Retinal pigment epithelial cell (primary cell): ENCODE measurements at regions not wholly inside any gene's neighbourhood (a gene's known extent, or its start where the extent isn't known, plus 50 kb on each side); places are given as distances from the start of the nearest gene placed in this dataset.

Experiments
- DNase-seq: peaks from one replicate; pipeline ENCODE4 v3.0.0-alpha.2; 2010; ENCODE audit warnings: low read depth
- H3K4me3 ChIP-seq: 2 replicates; pipeline ENCODE4 v1.5.1; 2011; ENCODE audit warnings: mild to moderate bottlenecking, low read length, control low read depth, moderate library complexity
- CTCF ChIP-seq: conservative IDR thresholded peaks from 2 replicates; pipeline ENCODE4 v1.5.1; 2011; ENCODE audit warnings: low read depth, low read length, control low read depth, inconsistent platforms

GRCh38 chr21:35243171-35243570, 194.1 kb upstream of the RUNX1 start:
- TF ChIP-seq CTCF, result no peak
- DNase-seq, result no peak
- no peak overlapping the region for H3K4me3 ChIP-seq

- no peak overlapping the region for H3K4me3 ChIP-seq
These were observed 190.7 kb upstream of the RUNX1 start for GRCh38 chr21:35239811-35240219.

DNA sequence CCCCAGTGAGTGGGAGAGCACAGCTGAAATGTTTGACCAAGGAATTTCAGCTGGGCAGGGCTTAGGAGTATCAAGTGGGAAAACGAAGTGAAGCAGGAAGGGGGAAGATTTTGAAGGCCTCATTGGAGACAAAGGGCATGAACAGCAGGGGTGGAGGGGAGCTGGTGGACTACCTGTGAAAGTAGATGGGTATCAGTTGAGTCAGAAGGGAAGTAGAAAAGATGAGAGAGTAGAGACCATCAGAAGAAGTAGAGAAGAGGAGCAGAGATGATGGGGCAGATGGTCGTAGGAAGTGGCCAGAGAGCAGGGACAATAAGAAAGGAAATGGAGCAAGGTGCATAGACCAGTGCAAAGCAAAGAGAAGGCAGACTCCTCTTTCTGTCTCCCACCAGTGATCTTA, 189.0 kb upstream of the RUNX1 start:
- TF ChIP-seq CTCF, result no peak
- DNase-seq, result no peak

More at GRCh38 chr21:35239811-35240219, 190.7 kb upstream of the RUNX1 start:
- no peak for DNase-seq
- TF ChIP-seq CTCF, result no peak

DNA sequence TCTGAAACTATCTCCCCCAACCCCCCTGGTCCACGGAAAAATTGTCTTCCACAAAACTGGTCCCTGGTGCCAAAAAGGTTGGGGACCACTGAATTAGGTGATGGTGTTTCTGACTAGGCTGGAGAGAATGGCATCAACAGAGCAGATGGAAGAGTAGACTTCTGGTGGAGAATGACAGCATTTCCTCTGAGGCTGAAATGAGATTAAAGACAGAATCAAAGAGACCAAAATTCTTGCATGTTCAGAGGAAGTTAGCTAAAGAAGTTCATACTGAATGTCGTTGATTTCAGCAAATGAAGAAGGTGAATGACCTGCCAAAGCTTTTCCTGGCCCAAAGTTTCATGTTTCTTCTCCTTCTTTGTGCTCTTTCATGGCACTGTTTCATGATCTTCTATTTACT, 188.2 kb upstream of the RUNX1 start:
- no peak for TF ChIP-seq CTCF
- H3K4me3 ChIP-seq, result no peak overlapping the region
- DNase-seq, result no peak

More for the DNA sequence above, 189.0 kb upstream of the RUNX1 start:
- no peak overlapping the region for H3K4me3 ChIP-seq

GRCh38 chr21:35236090-35236489, 187.0 kb upstream of the RUNX1 start:
- no peak for DNase-seq
- H3K4me3 ChIP-seq, result no peak overlapping the region
- TF ChIP-seq CTCF, result no peak

DNA sequence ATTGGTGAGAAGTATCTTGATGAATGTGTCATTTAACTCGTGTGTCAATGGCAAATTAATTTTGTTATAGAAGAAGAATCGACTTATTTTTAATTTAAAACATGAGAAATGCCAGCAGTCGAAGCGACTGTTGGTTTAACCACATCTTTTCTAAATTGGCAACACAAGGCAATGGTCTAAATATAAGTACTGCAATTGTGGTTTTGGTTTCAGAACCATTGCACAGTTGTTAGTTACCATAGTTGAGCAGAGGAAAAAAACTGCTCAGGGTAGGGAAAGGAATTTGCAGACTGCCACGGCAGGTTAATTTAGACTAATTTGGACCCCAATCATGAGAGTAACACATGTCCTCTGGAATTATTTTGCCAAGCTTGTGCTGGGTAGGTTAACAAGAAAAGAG, 185.6 kb upstream of the RUNX1 start:
- no peak for DNase-seq
- TF ChIP-seq CTCF, result no peak
- H3K4me3 ChIP-seq, result no peak overlapping the region

DNA sequence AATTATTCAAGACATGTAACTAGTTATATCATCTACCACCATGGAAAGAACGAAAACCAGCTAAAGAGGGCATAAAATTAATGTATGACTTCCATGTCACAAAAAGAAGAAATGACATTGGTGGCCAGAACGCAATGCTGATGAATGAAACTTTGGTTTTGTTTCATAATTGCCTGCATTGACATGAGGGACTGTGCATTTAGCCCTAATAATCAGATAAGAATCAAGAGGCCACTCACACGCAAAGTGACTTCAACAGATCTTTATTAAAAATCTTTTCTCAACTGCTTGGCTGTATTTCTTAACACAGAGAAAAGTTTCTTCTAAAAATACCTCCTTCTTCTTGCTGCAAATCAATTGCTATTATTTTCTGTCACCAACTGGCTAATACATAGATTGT, 184.7 kb upstream of the RUNX1 start:
- no peak for TF ChIP-seq CTCF
- no peak for DNase-seq
- H3K4me3 ChIP-seq, result no peak overlapping the region
